GM19324 (cell line): ENCODE measurements at regions not wholly inside any gene's neighbourhood (a gene's known extent, or its start where the extent isn't known, plus 50 kb on each side); places are given as distances from the start of the nearest gene placed in this dataset.
"Not testable (repeated sequence)": the region's sequence is repeated elsewhere in the genome, so short reads cannot be mapped to it uniquely, and the experiment has no call there.

Experiments used
- ATAC-seq: cut with Tn5 transposase; IDR thresholded peaks from one replicate; pipeline ENCODE4 v1.9.1; 2021; ENCODE audit warnings: mild to moderate bottlenecking, moderate library complexity; ENCODE audit not compliant: unreplicated experiment, low FRiP score

GRCh38 chr2:54065411-54065810 is 50.0 kb upstream of the ACYP2 start:
- ATAC-seq, result no peak

- ATAC-seq, result no peak
Observed at GRCh38 chr2:54063967-54064535, 51.4 kb upstream of the ACYP2 start.

GRCh38 chr2:54062401-54062800 is 53.0 kb upstream of the ACYP2 start:
- no peak for ATAC-seq

GRCh38 chr2:54061272-54061671 is 54.1 kb upstream of the ACYP2 start:
- no peak for ATAC-seq

GRCh38 chr2:54059986-54060385 is 55.4 kb upstream of the ACYP2 start:
- no peak for ATAC-seq

- no peak for ATAC-seq
Observed at GRCh38 chr2:54059504-54059903, 55.9 kb upstream of the ACYP2 start.

- ATAC-seq, result no peak
Observed at GRCh38 chr2:54058449-54058848, 57.0 kb upstream of the ACYP2 start.

GRCh38 chr2:54054774-54055173 is 60.6 kb upstream of the ACYP2 start:
- ATAC-seq, result no peak

- ATAC-seq, result peak; percentile 60
Observed at GRCh38 chr2:54054271-54054670, 61.1 kb upstream of the ACYP2 start.

GRCh38 chr2:54053830-54054229 is 61.6 kb upstream of the ACYP2 start:
- ATAC-seq, result peak; percentile 47

- ATAC-seq, result no peak
Observed at GRCh38 chr2:54052825-54053718, 62.3 kb upstream of the ACYP2 start.

GRCh38 chr2:54050445-54050844 is 65.0 kb upstream of the ACYP2 start:
- ATAC-seq, result no peak

- no peak for ATAC-seq
Observed at GRCh38 chr2:54049365-54049764, 66.0 kb upstream of the ACYP2 start.

GRCh38 chr2:54048896-54049295 is 66.5 kb upstream of the ACYP2 start:
- ATAC-seq, result not testable (repeated sequence)

GRCh38 chr2:54048117-54048785 is 67.2 kb upstream of the ACYP2 start:
- ATAC-seq, result no peak

- ATAC-seq, result no peak
Observed at GRCh38 chr2:54047658-54048057, 67.8 kb upstream of the ACYP2 start.

- no peak for ATAC-seq
Observed at GRCh38 chr2:54047091-54047490, 68.3 kb upstream of the ACYP2 start.

- no peak for ATAC-seq
Observed at GRCh38 chr2:54042897-54043620, 72.3 kb upstream of the PSME4 start.

- ATAC-seq, result no peak
Observed at GRCh38 chr2:54042341-54042740, 71.5 kb upstream of the PSME4 start.

- ATAC-seq, result no peak
Observed at GRCh38 chr2:54041135-54041534, 70.3 kb upstream of the PSME4 start.

GRCh38 chr2:54040685-54041084 is 69.9 kb upstream of the PSME4 start:
- ATAC-seq, result no peak
